ENCODE measurements at regions not wholly inside any gene's neighbourhood (a gene's known extent, or its start where the extent isn't known, plus 50 kb on each side); places are given as distances from the start of the nearest gene placed in this dataset.

DNA sequence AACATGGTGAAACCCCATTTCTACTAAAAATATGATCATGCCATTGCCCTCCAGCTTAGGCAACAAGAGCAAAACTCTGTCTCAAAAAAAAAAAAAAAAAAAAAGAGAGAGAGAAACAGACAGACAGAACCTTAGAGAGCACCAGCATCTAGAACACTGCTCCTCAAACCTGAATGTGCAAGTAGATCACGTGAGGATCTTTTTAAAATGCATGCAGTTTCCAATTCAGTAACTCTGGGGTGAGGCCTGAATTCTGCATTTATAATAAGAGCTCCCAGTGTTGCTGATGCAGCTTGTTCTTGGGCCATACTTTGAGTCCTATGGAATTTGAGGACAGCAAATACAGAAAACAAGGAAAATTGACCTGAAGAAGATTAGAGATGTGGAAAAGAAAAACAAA lies 218.3 kb downstream of the ALDH8A1 start:
- TF ChIP-seq, protein P1, sequence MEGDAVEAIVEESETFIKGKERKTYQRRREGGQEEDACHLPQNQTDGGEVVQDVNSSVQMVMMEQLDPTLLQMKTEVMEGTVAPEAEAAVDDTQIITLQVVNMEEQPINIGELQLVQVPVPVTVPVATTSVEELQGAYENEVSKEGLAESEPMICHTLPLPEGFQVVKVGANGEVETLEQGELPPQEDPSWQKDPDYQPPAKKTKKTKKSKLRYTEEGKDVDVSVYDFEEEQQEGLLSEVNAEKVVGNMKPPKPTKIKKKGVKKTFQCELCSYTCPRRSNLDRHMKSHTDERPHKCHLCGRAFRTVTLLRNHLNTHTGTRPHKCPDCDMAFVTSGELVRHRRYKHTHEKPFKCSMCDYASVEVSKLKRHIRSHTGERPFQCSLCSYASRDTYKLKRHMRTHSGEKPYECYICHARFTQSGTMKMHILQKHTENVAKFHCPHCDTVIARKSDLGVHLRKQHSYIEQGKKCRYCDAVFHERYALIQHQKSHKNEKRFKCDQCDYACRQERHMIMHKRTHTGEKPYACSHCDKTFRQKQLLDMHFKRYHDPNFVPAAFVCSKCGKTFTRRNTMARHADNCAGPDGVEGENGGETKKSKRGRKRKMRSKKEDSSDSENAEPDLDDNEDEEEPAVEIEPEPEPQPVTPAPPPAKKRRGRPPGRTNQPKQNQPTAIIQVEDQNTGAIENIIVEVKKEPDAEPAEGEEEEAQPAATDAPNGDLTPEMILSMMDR (IDR thresholded peaks at IDR 0.05): no peak
- TF ChIP-seq POLR2A (IDR thresholded peaks at IDR 0.05): no peak

All from Peyer's patch (tissue), 4 donors.